ENCODE measurements at regions not wholly inside any gene's neighbourhood (a gene's known extent, or its start where the extent isn't known, plus 50 kb on each side); places are given as distances from the start of the nearest gene placed in this dataset.

- FAIRE-seq, result no peak
- H3K4me2 ChIP-seq (ENCODE audit: insufficient read depth in 1 of 2, low read depth in 2 of 2, low read length in 2 of 2), result no peak overlapping the region
- no peaks in the 10 kb centered on the region for H3K9me3 ChIP-seq (ENCODE audit: insufficient read depth in 2 of 2, low read depth in 1 of 2, low read length in 1 of 2)
These were observed 370.9 kb downstream of the NSUN3 start for GRCh38 chr3:94433811-94434210.

More at GRCh38 chr3:94433811-94434210, 370.9 kb downstream of the NSUN3 start:
- no peak overlapping the region for H3K23ac ChIP-seq (ENCODE audit: insufficient read length)
- H3K18ac ChIP-seq (ENCODE audit: extremely low read depth, low read length), result no peak overlapping the region
- no peaks in the 10 kb centered on the region for H3K23me2 ChIP-seq (ENCODE audit: low read depth, low read length)
- DNase-seq (ENCODE audit: low read depth in 1 of 2, low spot score in 2 of 2), result no peak
- no peaks in the 10 kb centered on the region for H3K4me1 ChIP-seq (replicated peaks in 1 of 4; ENCODE audit: control insufficient read depth in 3 of 4, insufficient read depth in 4 of 4, low read length in 3 of 4)
- H2BK20ac ChIP-seq (ENCODE audit: low read length), result no peak overlapping the region
- H3K27me3 ChIP-seq (replicated peaks in 1 of 4; ENCODE audit: control insufficient read depth in 3 of 4, extremely low read depth in 1 of 4, insufficient read depth in 3 of 4, low read length in 3 of 4), result no peaks in the 10 kb centered on the region
- H3K9ac ChIP-seq (replicated peaks in 1 of 4; ENCODE audit: extremely low read depth in 1 of 4, low read depth in 3 of 4, low read length in 3 of 4), result no peak overlapping the region
- no peak overlapping the region for H4K91ac ChIP-seq (replicated peaks; ENCODE audit: insufficient read length, low read length)
- H2BK5ac ChIP-seq (ENCODE audit: low read depth, low read length), result no peak overlapping the region
- H3K14ac ChIP-seq (ENCODE audit: insufficient read length), result no peak overlapping the region
- no peak overlapping the region for H3K27ac ChIP-seq (ENCODE audit: low read depth, low read length)
- no peak for TF ChIP-seq RXRA (IDR thresholded peaks at IDR 0.05; ENCODE audit: insufficient read depth, low read depth, low read length)
- TF ChIP-seq SUZ12 (IDR thresholded peaks at IDR 0.05; ENCODE audit: low read length), result no peak
- TF ChIP-seq BACH1 (IDR thresholded peaks at IDR 0.05; ENCODE audit: low read length), result no peak
- no peak for TF ChIP-seq CTBP2 (IDR thresholded peaks at IDR 0.05; ENCODE audit: borderline replicate concordance, insufficient read depth, insufficient read length, low read length)
- no peak for TF ChIP-seq SP4 (IDR thresholded peaks at IDR 0.05; ENCODE audit: low read length)
- TF ChIP-seq ZNF274 (IDR thresholded peaks at IDR 0.05; ENCODE audit: borderline replicate concordance, extremely low read depth, low read length), result no peak
- TF ChIP-seq ASH2L (IDR thresholded peaks at IDR 0.05; ENCODE audit: low read length), result no peak
- TF ChIP-seq BRCA1 (IDR thresholded peaks at IDR 0.05; ENCODE audit: low read depth, low read length), result no peak
- no peak for TF ChIP-seq JUN (IDR thresholded peaks at IDR 0.05; ENCODE audit: low read depth, low read length)
- TF ChIP-seq NRF1 (IDR thresholded peaks at IDR 0.05; ENCODE audit: low read depth, low read length), result no peak
- TF ChIP-seq GABPA (IDR thresholded peaks at IDR 0.05; ENCODE audit: borderline replicate concordance, insufficient read depth, low read length), result no peak
- no peak for TF ChIP-seq MAFK (IDR thresholded peaks at IDR 0.05; ENCODE audit: low read depth, low read length)
- no peak overlapping the region for H3K4me3 ChIP-seq (ENCODE audit: extremely low read depth in 1 of 4, insufficient read depth in 2 of 4, low read depth in 3 of 4, low read length in 4 of 4)
- H4K5ac ChIP-seq (ENCODE audit: insufficient read length, low read depth, low read length), result no peak overlapping the region
- H2BK12ac ChIP-seq (ENCODE audit: low read depth, low read length), result no peak overlapping the region
- H4K8ac ChIP-seq (ENCODE audit: extremely low read depth, insufficient read depth, low read length), result no peak overlapping the region
- H2AK5ac ChIP-seq (ENCODE audit: low read depth, low read length), result no peak overlapping the region
- no peak overlapping the region for H2BK15ac ChIP-seq (ENCODE audit: low read length)
- no peaks in the 10 kb centered on the region for H4K20me1 ChIP-seq (replicated peaks in 1 of 2; ENCODE audit: control insufficient read depth in 1 of 2, insufficient read depth in 2 of 2, low read length in 2 of 2)
- no peak overlapping the region for H3K4ac ChIP-seq (replicated peaks; ENCODE audit: insufficient read length, low read depth, low read length)
- no peaks in the 10 kb centered on the region for H3K79me1 ChIP-seq (ENCODE audit: low read depth, low read length)
- POLR2A ChIA-PET (ENCODE audit: partially characterized antibody), result no interaction called here
- H3K56ac ChIP-seq (replicated peaks; ENCODE audit: insufficient read length, low read depth, low read length), result no peak overlapping the region
- H3K36me3 ChIP-seq (ENCODE audit: control insufficient read depth in 2 of 4, insufficient read depth in 4 of 4, low read length in 3 of 4), result no peaks in the 10 kb centered on the region
- H3K79me2 ChIP-seq (ENCODE audit: control insufficient read depth in 1 of 2, insufficient read depth in 2 of 2, low read length in 2 of 2), result no peaks in the 10 kb centered on the region
- CTCF ChIA-PET (ENCODE audit: partially characterized antibody), result no interaction called here
- no peak overlapping the region for H2BK120ac ChIP-seq (replicated peaks; ENCODE audit: low read depth, low read length)
- H2AFZ ChIP-seq (ENCODE audit: low read length), result no peak overlapping the region

Data from H1 (cell line).